Activated T-helper 9 cell treated with anti-CD3 and anti-CD28 coated beads, Interleukin-2, amount 50 U/mL, for 16 hours (primary cell): ENCODE measurements at regions not wholly inside any gene's neighbourhood (a gene's known extent, or its start where the extent isn't known, plus 50 kb on each side); places are given as distances from the start of the nearest gene placed in this dataset.
"Not testable (repeated sequence)": the region's sequence is repeated elsewhere in the genome, so short reads cannot be mapped to it uniquely, and the experiment has no call there.

ENCODE experiments used
- DNase-seq: peaks from one replicate; pipeline ENCODE4 v3.0.0-alpha.2; 2020; ENCODE audit warnings: low read depth

GRCh38 chr22:17318817-17319216, 50.4 kb upstream of the CECR2 start:
- no peak for DNase-seq

- no peak for DNase-seq
Observed at GRCh38 chr22:17315310-17315709, 54.0 kb upstream of the CECR2 start.

GRCh38 chr22:17314487-17314886, 54.8 kb upstream of the CECR2 start:
- DNase-seq = no peak

GRCh38 chr22:17313626-17314025, 55.6 kb upstream of the CECR2 start:
- DNase-seq = no peak

GRCh38 chr22:17307566-17307965, 61.7 kb upstream of the CECR2 start:
- no peak for DNase-seq

- DNase-seq = no peak
Observed at GRCh38 chr22:17305076-17305475, 64.2 kb upstream of the CECR2 start.

- peak; percentile 7 for DNase-seq
Observed at GRCh38 chr22:17303840-17304779, 65.2 kb upstream of the CECR2 start.

- DNase-seq = no peak
Observed at GRCh38 chr22:17303441-17303839, 65.8 kb upstream of the CECR2 start.

GRCh38 chr22:17302616-17303015, 66.6 kb upstream of the CECR2 start:
- DNase-seq = no peak

- no peak for DNase-seq
Observed at GRCh38 chr22:17300926-17301325, 68.3 kb upstream of the CECR2 start.

GRCh38 chr22:17298805-17299502, 70.3 kb upstream of the CECR2 start:
- not testable (repeated sequence) for DNase-seq

GRCh38 chr22:17285656-17286055, 66.4 kb upstream of the ADA2 start:
- no peak for DNase-seq

GRCh38 chr22:17284888-17285287, 65.7 kb upstream of the ADA2 start:
- DNase-seq = no peak

- DNase-seq = no peak
Observed at GRCh38 chr22:17284466-17284865, 65.2 kb upstream of the ADA2 start.

- DNase-seq = not testable (repeated sequence)
Observed at GRCh38 chr22:17283865-17284264, 64.6 kb upstream of the ADA2 start.

GRCh38 chr22:17283423-17283822, 64.2 kb upstream of the ADA2 start:
- DNase-seq = no peak

GRCh38 chr22:17281440-17281841, 62.2 kb upstream of the ADA2 start:
- no peak for DNase-seq

GRCh38 chr22:17281026-17281425, 61.8 kb upstream of the ADA2 start:
- no peak for DNase-seq

- no peak for DNase-seq
Observed at GRCh38 chr22:17272511-17272991, 53.3 kb upstream of the ADA2 start.

GRCh38 chr22:17271711-17272451, 52.6 kb upstream of the ADA2 start:
- no peak for DNase-seq

GRCh38 chr22:17269607-17270261, 50.5 kb upstream of the ADA2 start:
- DNase-seq = no peak

GRCh38 chr22:17269224-17269606, 50.0 kb upstream of the ADA2 start:
- no peak for DNase-seq
